Tibial artery (tissue), 4 donors: ENCODE measurements at regions not wholly inside any gene's neighbourhood (a gene's known extent, or its start where the extent isn't known, plus 50 kb on each side); places are given as distances from the start of the nearest gene placed in this dataset.

Source experiments
- DNase-seq, 2 donors: peaks; one replicate each; pipeline ENCODE4 v3.0.0-alpha.2; 2019
- H3K27ac ChIP-seq, 2 donors: fragments of 200-600 bp; sonication (generic) in 1 of 2; 1 replicate in 1 of 2; 2 replicates in 1 of 2; pipeline ENCODE4 v1.5.1; 2018 to 2019; ENCODE audit warnings: mild to moderate bottlenecking in 1 of 2
- H3K27me3 ChIP-seq, 2 donors: fragments of 200-600 bp; sonication (generic) in 1 of 2; one replicate each; pipeline versions ENCODE4 v1.5.1 to v1.6.0; 2016 to 2019
- H3K36me3 ChIP-seq, 3 donors: fragments of 200-600 bp; sonication (generic) in 2 of 3; one replicate each; pipeline ENCODE4 v1.5.1; 2016 to 2019; ENCODE audit warnings: mild to moderate bottlenecking in 2 of 3
- H3K4me1 ChIP-seq, 4 donors: fragments of 200-600 bp; sonication (generic) in 2 of 4; 1 replicate in 3 of 4; 2 replicates in 1 of 4; pipeline ENCODE4 v1.5.1; 2016 to 2019
- H3K4me3 ChIP-seq, 2 donors: fragments of 200-600 bp; sonication (generic) in 1 of 2; 1 replicate in 1 of 2; 2 replicates in 1 of 2; pipeline ENCODE4 v1.5.1; 2018 to 2019; ENCODE audit warnings: mild to moderate bottlenecking in 2 of 2
- H3K9me3 ChIP-seq, 3 donors: fragments of 200-600 bp; sonication (generic) in 1 of 3; one replicate each; pipeline ENCODE4 v1.5.1; 2016 to 2019
- CTCF ChIP-seq, 2 experiments: fragments of 200-600 bp in 1 of 2; fragments of 450-650 bp in 1 of 2; IDR thresholded peaks; one replicate each; pipeline ENCODE4 v1.5.1; 2017 to 2019; ENCODE audit warnings: antibody characterized with exemption in 2 of 2, mild to moderate bottlenecking in 1 of 2, moderate library complexity in 1 of 2
- intact Hi-C: fragments of 100-400 bp; cut with DNase I; formaldehyde crosslinking; loops from one replicate; pipeline ENCODE4 v1.15.0; 2023; ENCODE audit warnings: low total_unique reads

DNA sequence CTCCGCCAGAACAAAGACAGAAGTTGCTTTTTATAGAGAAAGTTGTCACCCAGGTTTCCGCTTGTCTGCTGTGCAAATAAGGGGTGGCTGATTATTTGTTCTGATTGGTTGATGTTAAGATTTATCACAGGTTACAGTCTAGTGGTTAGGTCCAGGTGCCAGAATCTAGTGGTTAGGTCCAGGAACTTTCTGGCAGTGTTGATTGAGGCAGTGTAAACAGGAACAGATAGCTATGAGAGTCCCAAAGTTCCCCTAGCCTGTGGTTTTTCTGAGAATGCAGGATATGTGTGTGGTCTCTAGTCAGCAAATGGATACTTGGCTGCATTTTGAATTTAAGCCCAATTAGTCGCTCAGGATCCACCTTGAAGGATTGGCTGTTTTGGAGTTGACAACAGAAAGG lies 148.0 kb downstream of the TMEM200A start:
- H3K27ac ChIP-seq: no peak overlapping the region
- H3K4me1 ChIP-seq: no peaks in the 10 kb centered on the region
- TF ChIP-seq CTCF (IDR thresholded peaks at IDR 0.05): no peak
- intact Hi-C loops: no loop called here
- H3K27me3 ChIP-seq: no peaks in the 10 kb centered on the region
- H3K36me3 ChIP-seq: no peaks in the 10 kb centered on the region
- H3K9me3 ChIP-seq: no peaks in the 10 kb centered on the region
- H3K4me3 ChIP-seq: no peak overlapping the region
- DNase-seq: no peak

DNA sequence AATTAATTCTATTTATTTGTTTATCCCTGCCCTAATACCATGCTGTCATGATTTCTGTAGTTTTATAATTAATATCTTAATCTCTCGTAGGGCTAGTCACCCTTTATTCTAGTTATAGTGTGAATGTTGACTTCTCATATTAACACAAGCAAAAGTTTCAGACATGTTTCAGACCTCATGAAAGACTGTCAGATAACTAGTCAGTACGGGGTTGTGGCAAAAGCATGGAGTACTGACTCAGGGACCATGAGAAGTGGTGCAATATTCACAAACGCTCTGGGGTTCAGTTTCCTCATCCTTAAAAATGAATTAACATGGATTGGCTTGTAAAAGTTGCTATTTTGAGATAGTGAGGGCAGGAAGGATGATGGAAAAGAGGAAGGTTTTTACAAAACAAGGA lies 148.9 kb downstream of the TMEM200A start:
- DNase-seq: no peak
- no peaks in the 10 kb centered on the region for H3K27me3 ChIP-seq
- no peaks in the 10 kb centered on the region for H3K36me3 ChIP-seq
- intact Hi-C loops: no loop called here
- H3K4me1 ChIP-seq: no peaks in the 10 kb centered on the region
- no peak overlapping the region for H3K4me3 ChIP-seq
- no peak overlapping the region for H3K27ac ChIP-seq
- H3K9me3 ChIP-seq: no peaks in the 10 kb centered on the region
- TF ChIP-seq CTCF (IDR thresholded peaks at IDR 0.05): no peak

DNA sequence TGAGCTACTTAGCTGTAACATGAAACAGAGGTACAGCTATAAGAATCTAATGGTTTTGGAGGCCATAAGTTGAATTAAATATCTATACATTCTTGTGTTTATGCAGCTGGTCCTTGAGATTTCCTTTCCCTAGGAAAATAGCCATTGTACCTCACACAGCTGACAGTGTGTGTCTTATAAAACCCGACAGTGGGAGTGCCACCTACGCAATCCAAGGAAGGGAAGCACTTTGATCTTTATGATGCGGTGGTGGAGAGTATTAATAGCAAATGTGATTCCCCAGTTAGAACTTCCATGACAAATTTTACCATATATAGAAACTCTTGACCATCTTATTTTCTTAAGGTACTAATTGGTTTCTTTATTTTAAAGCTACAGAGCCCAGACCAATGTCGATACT lies 149.5 kb downstream of the TMEM200A start:
- no peak for DNase-seq
- Histone ChIP-seq H3K9me3 (no peaks in the 10 kb centered on the region), H3K27me3 (no peaks in the 10 kb centered on the region), H3K27ac (no peak overlapping the region), H3K36me3 (no peaks in the 10 kb centered on the region), H3K4me3 (no peak overlapping the region), H3K4me1 (no peaks in the 10 kb centered on the region)
- no peak for TF ChIP-seq CTCF (IDR thresholded peaks at IDR 0.05)
- intact Hi-C loops: no loop called here

DNA sequence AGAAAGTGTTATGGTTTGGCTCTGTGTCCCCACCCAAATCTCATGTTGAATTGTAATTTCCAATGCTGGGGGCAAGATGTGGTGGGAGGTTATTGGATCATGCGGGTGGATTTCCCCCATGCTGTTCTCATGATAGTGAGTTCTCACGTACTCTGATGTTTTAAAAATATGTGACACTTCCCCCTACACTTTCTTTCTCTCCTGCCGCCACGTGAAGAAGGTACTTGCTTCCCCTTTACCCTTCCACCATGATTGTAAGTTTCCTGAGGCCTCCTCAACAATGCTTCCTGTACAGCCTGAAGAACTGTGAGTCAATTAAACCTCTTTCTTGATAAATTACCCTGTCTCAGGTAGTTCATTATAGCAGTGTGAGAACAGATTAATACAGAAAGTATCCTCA lies 150.8 kb downstream of the TMEM200A start:
- intact Hi-C loops: no loop called here
- Histone ChIP-seq H3K9me3 (no peaks in the 10 kb centered on the region), H3K4me3 (no peak overlapping the region), H3K4me1 (no peaks in the 10 kb centered on the region), H3K27ac (no peak overlapping the region), H3K36me3 (no peaks in the 10 kb centered on the region), H3K27me3 (no peaks in the 10 kb centered on the region)
- no peak for TF ChIP-seq CTCF (IDR thresholded peaks at IDR 0.05)
- DNase-seq: no peak

DNA sequence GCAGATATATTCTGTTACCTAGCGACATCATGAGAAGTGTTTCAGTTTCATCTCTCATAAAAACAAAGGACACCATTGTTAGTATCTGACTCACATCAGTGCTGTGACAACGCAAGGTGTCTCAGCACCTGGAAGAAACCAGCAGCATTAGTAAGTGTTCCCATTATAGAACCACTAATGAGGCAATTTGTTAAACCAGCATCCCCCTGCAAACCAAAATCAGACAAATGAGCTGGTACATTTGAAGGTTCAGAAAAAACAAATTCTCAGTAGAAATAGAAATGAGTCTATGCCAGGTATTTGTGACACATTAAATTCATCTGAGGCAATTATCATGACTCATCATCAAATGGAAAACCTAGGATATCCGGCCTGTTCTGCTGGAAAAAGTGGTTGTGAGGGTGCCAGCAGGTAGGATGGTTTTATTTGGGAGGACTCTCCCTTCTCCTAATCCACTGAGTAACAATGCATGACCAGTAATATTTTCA lies 151.7 kb downstream of the TMEM200A start:
- H3K27me3 ChIP-seq: no peaks in the 10 kb centered on the region
- intact Hi-C loops: no loop called here
- no peaks in the 10 kb centered on the region for H3K9me3 ChIP-seq
- DNase-seq: no peak
- no peaks in the 10 kb centered on the region for H3K4me1 ChIP-seq
- H3K27ac ChIP-seq: no peak overlapping the region
- no peaks in the 10 kb centered on the region for H3K36me3 ChIP-seq
- no peak for TF ChIP-seq CTCF (IDR thresholded peaks at IDR 0.05)
- H3K4me3 ChIP-seq: no peak overlapping the region

DNA sequence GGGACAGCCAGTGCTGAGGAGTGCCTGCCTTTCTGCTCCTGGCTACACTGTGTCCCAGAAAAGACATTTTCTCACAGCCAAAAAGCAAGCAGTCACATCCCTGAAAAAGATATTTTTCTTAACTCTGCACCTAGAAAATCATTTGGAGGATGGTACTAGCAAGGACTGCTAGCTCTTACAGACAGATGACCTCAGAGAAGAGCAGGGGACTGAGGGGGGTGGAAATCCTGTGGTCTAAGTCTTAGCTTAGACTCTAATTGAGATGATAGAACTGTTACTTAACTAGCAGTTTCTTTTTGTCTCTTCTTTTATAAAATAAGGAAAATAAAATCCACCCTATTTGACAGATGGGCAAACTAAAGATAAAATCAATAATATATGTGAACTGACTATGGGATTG lies 152.8 kb downstream of the TMEM200A start:
- Histone ChIP-seq H3K4me3 (no peak overlapping the region), H3K9me3 (no peaks in the 10 kb centered on the region), H3K36me3 (no peaks in the 10 kb centered on the region), H3K27me3 (no peaks in the 10 kb centered on the region), H3K27ac (no peak overlapping the region), H3K4me1 (no peaks in the 10 kb centered on the region)
- no peak for DNase-seq
- no peak for TF ChIP-seq CTCF (IDR thresholded peaks at IDR 0.05)
- intact Hi-C loops: no loop called here
